ENCODE measurements at regions not wholly inside any gene's neighbourhood (a gene's known extent, or its start where the extent isn't known, plus 50 kb on each side); places are given as distances from the start of the nearest gene placed in this dataset.

- TF ChIP-seq EZH2 (IDR thresholded peaks at IDR 0.05) (no peak), EGR1 (IDR thresholded peaks at IDR 0.05; ENCODE audit: low read depth) (no peak), POLR2AphosphoS5 (IDR thresholded peaks at IDR 0.05; ENCODE audit: low read depth, low read length) (no peak), RAD21 (IDR thresholded peaks at IDR 0.05; ENCODE audit: low read depth) (no peak), SIN3A (IDR thresholded peaks at IDR 0.05; ENCODE audit: low read depth) (no peak), POLR2A (IDR thresholded peaks at IDR 0.05; ENCODE audit: borderline replicate concordance, extremely low read depth, insufficient read depth, insufficient read length) (no peak), CEBPB (IDR thresholded peaks at IDR 0.05; ENCODE audit: low read depth) (no peak), TCF7L2 (IDR thresholded peaks at IDR 0.05; ENCODE audit: borderline replicate concordance, extremely low read depth, insufficient read depth, insufficient read length) (no peak), MAX (IDR thresholded peaks at IDR 0.05) (no peak), JUND (IDR thresholded peaks at IDR 0.05) (no peak), EZH2phosphoT487 (IDR thresholded peaks at IDR 0.05; ENCODE audit: borderline replicate concordance) (no peak)
- TF ChIP-seq, protein P1, sequence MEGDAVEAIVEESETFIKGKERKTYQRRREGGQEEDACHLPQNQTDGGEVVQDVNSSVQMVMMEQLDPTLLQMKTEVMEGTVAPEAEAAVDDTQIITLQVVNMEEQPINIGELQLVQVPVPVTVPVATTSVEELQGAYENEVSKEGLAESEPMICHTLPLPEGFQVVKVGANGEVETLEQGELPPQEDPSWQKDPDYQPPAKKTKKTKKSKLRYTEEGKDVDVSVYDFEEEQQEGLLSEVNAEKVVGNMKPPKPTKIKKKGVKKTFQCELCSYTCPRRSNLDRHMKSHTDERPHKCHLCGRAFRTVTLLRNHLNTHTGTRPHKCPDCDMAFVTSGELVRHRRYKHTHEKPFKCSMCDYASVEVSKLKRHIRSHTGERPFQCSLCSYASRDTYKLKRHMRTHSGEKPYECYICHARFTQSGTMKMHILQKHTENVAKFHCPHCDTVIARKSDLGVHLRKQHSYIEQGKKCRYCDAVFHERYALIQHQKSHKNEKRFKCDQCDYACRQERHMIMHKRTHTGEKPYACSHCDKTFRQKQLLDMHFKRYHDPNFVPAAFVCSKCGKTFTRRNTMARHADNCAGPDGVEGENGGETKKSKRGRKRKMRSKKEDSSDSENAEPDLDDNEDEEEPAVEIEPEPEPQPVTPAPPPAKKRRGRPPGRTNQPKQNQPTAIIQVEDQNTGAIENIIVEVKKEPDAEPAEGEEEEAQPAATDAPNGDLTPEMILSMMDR (IDR thresholded peaks at IDR 0.05 in 2 of 3, conservative IDR thresholded peaks at IDR 0.05 in 1 of 3; ENCODE audit: borderline replicate concordance in 1 of 3, insufficient read depth in 1 of 3, low read depth in 2 of 3, low read length in 2 of 3): no peak
- TF ChIP-seq, protein P2, sequence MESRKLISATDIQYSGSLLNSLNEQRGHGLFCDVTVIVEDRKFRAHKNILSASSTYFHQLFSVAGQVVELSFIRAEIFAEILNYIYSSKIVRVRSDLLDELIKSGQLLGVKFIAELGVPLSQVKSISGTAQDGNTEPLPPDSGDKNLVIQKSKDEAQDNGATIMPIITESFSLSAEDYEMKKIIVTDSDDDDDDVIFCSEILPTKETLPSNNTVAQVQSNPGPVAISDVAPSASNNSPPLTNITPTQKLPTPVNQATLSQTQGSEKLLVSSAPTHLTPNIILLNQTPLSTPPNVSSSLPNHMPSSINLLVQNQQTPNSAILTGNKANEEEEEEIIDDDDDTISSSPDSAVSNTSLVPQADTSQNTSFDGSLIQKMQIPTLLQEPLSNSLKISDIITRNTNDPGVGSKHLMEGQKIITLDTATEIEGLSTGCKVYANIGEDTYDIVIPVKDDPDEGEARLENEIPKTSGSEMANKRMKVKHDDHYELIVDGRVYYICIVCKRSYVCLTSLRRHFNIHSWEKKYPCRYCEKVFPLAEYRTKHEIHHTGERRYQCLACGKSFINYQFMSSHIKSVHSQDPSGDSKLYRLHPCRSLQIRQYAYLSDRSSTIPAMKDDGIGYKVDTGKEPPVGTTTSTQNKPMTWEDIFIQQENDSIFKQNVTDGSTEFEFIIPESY (IDR thresholded peaks at IDR 0.05; ENCODE audit: extremely low read depth, insufficient replicate concordance, low read length): no peak
- TF ChIP-seq, protein P3, sequence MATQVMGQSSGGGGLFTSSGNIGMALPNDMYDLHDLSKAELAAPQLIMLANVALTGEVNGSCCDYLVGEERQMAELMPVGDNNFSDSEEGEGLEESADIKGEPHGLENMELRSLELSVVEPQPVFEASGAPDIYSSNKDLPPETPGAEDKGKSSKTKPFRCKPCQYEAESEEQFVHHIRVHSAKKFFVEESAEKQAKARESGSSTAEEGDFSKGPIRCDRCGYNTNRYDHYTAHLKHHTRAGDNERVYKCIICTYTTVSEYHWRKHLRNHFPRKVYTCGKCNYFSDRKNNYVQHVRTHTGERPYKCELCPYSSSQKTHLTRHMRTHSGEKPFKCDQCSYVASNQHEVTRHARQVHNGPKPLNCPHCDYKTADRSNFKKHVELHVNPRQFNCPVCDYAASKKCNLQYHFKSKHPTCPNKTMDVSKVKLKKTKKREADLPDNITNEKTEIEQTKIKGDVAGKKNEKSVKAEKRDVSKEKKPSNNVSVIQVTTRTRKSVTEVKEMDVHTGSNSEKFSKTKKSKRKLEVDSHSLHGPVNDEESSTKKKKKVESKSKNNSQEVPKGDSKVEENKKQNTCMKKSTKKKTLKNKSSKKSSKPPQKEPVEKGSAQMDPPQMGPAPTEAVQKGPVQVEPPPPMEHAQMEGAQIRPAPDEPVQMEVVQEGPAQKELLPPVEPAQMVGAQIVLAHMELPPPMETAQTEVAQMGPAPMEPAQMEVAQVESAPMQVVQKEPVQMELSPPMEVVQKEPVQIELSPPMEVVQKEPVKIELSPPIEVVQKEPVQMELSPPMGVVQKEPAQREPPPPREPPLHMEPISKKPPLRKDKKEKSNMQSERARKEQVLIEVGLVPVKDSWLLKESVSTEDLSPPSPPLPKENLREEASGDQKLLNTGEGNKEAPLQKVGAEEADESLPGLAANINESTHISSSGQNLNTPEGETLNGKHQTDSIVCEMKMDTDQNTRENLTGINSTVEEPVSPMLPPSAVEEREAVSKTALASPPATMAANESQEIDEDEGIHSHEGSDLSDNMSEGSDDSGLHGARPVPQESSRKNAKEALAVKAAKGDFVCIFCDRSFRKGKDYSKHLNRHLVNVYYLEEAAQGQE (IDR thresholded peaks at IDR 0.05; ENCODE audit: low read depth): no peak
Measured at GRCh38 chr12:42732908-42733411, 143.4 kb upstream of the PRICKLE1 start.
